PC-3 (cell line): ENCODE measurements at regions not wholly inside any gene's neighbourhood (a gene's known extent, or its start where the extent isn't known, plus 50 kb on each side); places are given as distances from the start of the nearest gene placed in this dataset.

Source experiments
- ATAC-seq: fragments of 200-7000 bp; cut with Tn5 transposase; 2 replicates; pipeline ENCODE4 v1.9.1; 2020; ENCODE audit warnings: mild to moderate bottlenecking, moderate library complexity
- BruUV-seq: library from RNA; stranded (reverse); fragments of 400-500 nt; replicated peaks from 2 replicates; lab custom pipeline; 2021; lab: Mats Ljungman, UMichigan
- CTCF ChIA-PET: fragments of 300-600 bp; sonication (Branson Sonifier 250); formaldehyde crosslinking; loops from one replicate; lab custom pipeline; 2022; ENCODE audit warnings: antibody characterized with exemption; lab: Charles Lee
- POLR2A ChIA-PET: fragments of 300-600 bp; sonication (Branson Sonifier 250); formaldehyde crosslinking; loops from one replicate; lab custom pipeline; 2022; ENCODE audit warnings: antibody characterized with exemption; ENCODE audit not compliant: unreplicated experiment; lab: Charles Lee
- DNase-seq: peaks from one replicate; pipeline ENCODE4 v3.0.0-alpha.2; 2015
- H2AFZ ChIP-seq: fragments of 300-600 bp; sonication (generic); 2 replicates; pipeline ENCODE4 v1.6.0; 2016; ENCODE audit warnings: antibody characterized with exemption, low read length
- H3F3A ChIP-seq: fragments of 300-600 bp; sonication (generic); one replicate; pipeline ENCODE4 v1.6.0; 2017; ENCODE audit warnings: antibody characterized with exemption, low read length, control low read depth, mild to moderate bottlenecking; ENCODE audit not compliant: unreplicated experiment
- H3K27ac ChIP-seq: fragments of 300-600 bp; sonication (generic); 2 replicates; pipeline ENCODE4 v1.5.1; 2016; ENCODE audit warnings: mild to moderate bottlenecking, low read length
- H3K27me3 ChIP-seq: fragments of 300-600 bp; sonication (generic); 2 replicates; pipeline ENCODE4 v1.6.1; 2016; ENCODE audit warnings: low read length, mixed read lengths
- H3K36me3 ChIP-seq: fragments of 300-600 bp; sonication (generic); 2 replicates; pipeline ENCODE4 v1.6.1; 2016; ENCODE audit warnings: low read depth, mixed run types, low read length, mixed read lengths
- H3K4me1 ChIP-seq: fragments of 300-600 bp; sonication (generic); 2 replicates; pipeline ENCODE4 v1.5.1; 2016; ENCODE audit warnings: low read length; ENCODE audit not compliant: insufficient read depth
- H3K4me2 ChIP-seq: fragments of 300-600 bp; sonication (generic); 2 replicates; pipeline ENCODE4 v1.6.0; 2016; ENCODE audit warnings: low read length
- H3K4me3 ChIP-seq: fragments of 300-600 bp; sonication (generic); 2 replicates; pipeline ENCODE4 v1.5.1; 2016; ENCODE audit warnings: mild to moderate bottlenecking, low read length, mixed read lengths
- H3K79me2 ChIP-seq: fragments of 300-600 bp; sonication (generic); 2 replicates; pipeline ENCODE4 v1.6.1; 2017; ENCODE audit warnings: low read length, mixed read lengths
- H3K9ac ChIP-seq: fragments of 300-600 bp; sonication (generic); 2 replicates; pipeline ENCODE4 v1.6.0; 2016; ENCODE audit warnings: mild to moderate bottlenecking, low read length
- H3K9me2 ChIP-seq: fragments of 300-600 bp; sonication (generic); replicated peaks from 2 replicates; pipeline ENCODE4 v1.6.1; 2016; ENCODE audit warnings: mixed run types, low read length, mixed read lengths
- H3K9me3 ChIP-seq: fragments of 300-600 bp; sonication (generic); 2 replicates; pipeline ENCODE4 v1.6.1; 2016; ENCODE audit warnings: low read length, mixed read lengths
- H4K20me1 ChIP-seq: fragments of 300-600 bp; sonication (generic); 2 replicates; pipeline ENCODE4 v1.6.1; 2016; ENCODE audit warnings: low read length, mixed read lengths
- EZH2 ChIP-seq: fragments of 300-600 bp; sonication (generic); IDR thresholded peaks from one replicate; pipeline ENCODE4 v1.6.1; 2017; ENCODE audit warnings: antibody characterized with exemption, mild to moderate bottlenecking, low read length; ENCODE audit not compliant: unreplicated experiment
- EZH2phosphoT487 ChIP-seq: fragments of 300-600 bp; sonication (generic); IDR thresholded peaks from 2 replicates; pipeline ENCODE4 v1.6.1; 2018; ENCODE audit warnings: mild to moderate bottlenecking, antibody characterized with exemption, low read length, borderline replicate concordance
- intact Hi-C: fragments of 100-400 bp; cut with micrococcal nuclease; formaldehyde crosslinking; loops from 2 replicates; pipeline ENCODE4 v1.9.0; 2023
- TF ChIP-seq, protein P1 (sequence below): fragments of 300-600 bp; sonication (generic); conservative IDR thresholded peaks from 2 replicates; pipeline ENCODE4 v1.5.1; 2017; ENCODE audit warnings: antibody characterized with exemption, low read depth, mild to moderate bottlenecking, low read length

DNA sequence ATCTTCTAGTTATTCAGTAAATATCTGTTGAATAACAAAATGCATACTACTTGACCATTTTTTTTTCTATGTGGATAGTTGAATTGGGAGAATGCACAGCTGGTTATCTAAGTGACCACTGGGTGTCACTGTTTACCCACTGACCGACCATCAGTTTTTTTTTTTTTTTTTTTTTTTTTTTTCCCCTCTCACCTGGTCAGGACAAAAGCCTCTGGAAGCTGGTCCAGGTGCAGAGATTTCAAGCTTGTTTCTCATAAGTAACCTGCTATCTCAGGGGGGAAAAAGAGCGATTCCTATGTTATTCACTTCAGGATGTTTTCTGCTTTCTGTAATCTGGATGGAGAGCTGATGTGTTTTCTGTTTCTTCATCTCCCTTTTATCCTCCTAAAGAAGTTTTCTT lies 256.0 kb downstream of the DCDC2C start:
- Histone ChIP-seq H3K4me2 (no peak overlapping the region), H3K4me3 (no peak overlapping the region), H3K4me1 (no peaks in the 10 kb centered on the region), H3K9ac (no peak overlapping the region), H3K27me3 (0 out of 2 replicates have a peak, but pooled peaks cover 4% of the 10 kb centered on the region), H3K79me2 (no peaks in the 10 kb centered on the region), H4K20me1 (no peaks in the 10 kb centered on the region), H2AFZ (no peak overlapping the region), H3K36me3 (no peaks in the 10 kb centered on the region), H3K9me3 (no peaks in the 10 kb centered on the region), H3K27ac (no peak overlapping the region), H3K9me2 (no peaks in the 10 kb centered on the region), H3F3A (no peaks in the 10 kb centered on the region)
- POLR2A ChIA-PET, result no interaction called here
- no TSS peak for BruUV-seq
- CTCF ChIA-PET, result interaction anchor here (0.6 kb wide), 2 partner anchors 17 to 63 kb away, joined by 6 to 7 read pairs; no protein-coding TSS in a partner anchor
- TF ChIP-seq, protein P1, sequence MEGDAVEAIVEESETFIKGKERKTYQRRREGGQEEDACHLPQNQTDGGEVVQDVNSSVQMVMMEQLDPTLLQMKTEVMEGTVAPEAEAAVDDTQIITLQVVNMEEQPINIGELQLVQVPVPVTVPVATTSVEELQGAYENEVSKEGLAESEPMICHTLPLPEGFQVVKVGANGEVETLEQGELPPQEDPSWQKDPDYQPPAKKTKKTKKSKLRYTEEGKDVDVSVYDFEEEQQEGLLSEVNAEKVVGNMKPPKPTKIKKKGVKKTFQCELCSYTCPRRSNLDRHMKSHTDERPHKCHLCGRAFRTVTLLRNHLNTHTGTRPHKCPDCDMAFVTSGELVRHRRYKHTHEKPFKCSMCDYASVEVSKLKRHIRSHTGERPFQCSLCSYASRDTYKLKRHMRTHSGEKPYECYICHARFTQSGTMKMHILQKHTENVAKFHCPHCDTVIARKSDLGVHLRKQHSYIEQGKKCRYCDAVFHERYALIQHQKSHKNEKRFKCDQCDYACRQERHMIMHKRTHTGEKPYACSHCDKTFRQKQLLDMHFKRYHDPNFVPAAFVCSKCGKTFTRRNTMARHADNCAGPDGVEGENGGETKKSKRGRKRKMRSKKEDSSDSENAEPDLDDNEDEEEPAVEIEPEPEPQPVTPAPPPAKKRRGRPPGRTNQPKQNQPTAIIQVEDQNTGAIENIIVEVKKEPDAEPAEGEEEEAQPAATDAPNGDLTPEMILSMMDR, result peak; percentile 84
- TF ChIP-seq EZH2, result no peak
- ATAC-seq (no peak), DNase-seq (peak; percentile 44)
- intact Hi-C loops, result no loop called here

DNA sequence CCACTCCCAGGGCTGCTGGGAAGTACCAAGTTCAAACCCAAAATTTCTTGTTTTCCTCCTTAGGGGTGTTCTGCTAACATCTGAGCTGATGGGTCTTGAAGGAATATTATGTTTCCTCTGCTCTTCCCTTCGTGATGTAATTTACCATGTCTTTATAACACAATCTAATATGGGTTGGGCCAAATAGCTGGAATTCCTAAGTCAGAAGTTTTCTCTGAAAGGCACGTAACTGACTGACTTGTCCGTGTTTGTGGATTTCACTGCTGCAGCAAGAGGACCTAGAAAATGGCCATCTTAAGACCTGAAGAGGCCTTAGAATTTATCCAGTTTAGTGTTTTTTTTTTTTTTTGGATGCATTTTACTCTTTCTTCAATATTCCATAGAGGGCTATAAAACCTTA lies 256.7 kb downstream of the DCDC2C start:
- intact Hi-C loops, result no loop called here
- TF ChIP-seq, protein P1, result no peak
- TF ChIP-seq EZH2 (no peak), EZH2phosphoT487 (no peak)
- no peaks in the 10 kb centered on the region for H3K79me2 ChIP-seq
- H3K27ac ChIP-seq, result no peak overlapping the region
- BruUV-seq, result no TSS peak
- H3K9me2 ChIP-seq, result no peaks in the 10 kb centered on the region
- H4K20me1 ChIP-seq, result no peaks in the 10 kb centered on the region
- no peaks in the 10 kb centered on the region for H3K4me1 ChIP-seq
- H3F3A ChIP-seq, result no peaks in the 10 kb centered on the region
- H3K4me2 ChIP-seq, result no peak overlapping the region
- DNase-seq (no peak), ATAC-seq (no peak)
- ChIA-PET CTCF (no interaction called here), POLR2A (no interaction called here)
- no peak overlapping the region for H3K9ac ChIP-seq
- no peaks in the 10 kb centered on the region for H3K9me3 ChIP-seq
- no peaks in the 10 kb centered on the region for H3K36me3 ChIP-seq
- H2AFZ ChIP-seq, result no peak overlapping the region
- H3K4me3 ChIP-seq, result no peak overlapping the region
- H3K27me3 ChIP-seq, result 0 out of 2 replicates have a peak, but pooled peaks cover 4% of the 10 kb centered on the region

DNA sequence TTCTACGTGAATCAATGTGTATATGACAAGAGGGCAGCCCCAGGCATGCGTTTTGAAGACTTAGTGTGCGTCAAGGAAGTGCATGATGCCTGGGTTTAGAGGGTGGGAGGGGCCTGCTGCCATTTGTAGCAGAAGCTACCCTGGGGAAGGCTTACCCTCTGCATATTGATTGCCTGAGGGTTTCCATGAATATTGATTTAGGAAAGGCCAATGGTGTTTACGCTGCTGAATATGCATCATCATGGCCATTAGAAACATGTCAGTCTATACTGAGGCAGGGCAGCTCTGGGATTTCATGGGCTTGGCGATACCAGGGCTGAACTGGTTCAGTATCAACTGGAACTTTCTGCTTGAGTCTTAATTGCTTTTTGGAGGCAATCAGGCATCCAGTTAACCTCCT lies 259.3 kb downstream of the DCDC2C start:
- Histone ChIP-seq H3K27ac (no peak overlapping the region), H4K20me1 (no peaks in the 10 kb centered on the region), H3K9me3 (no peaks in the 10 kb centered on the region), H3K4me1 (no peaks in the 10 kb centered on the region), H3K4me3 (no peak overlapping the region), H3K79me2 (no peaks in the 10 kb centered on the region), H2AFZ (no peak overlapping the region), H3K27me3 (0 out of 2 replicates have a peak, but pooled peaks cover 4% of the 10 kb centered on the region), H3F3A (no peaks in the 10 kb centered on the region), H3K9ac (no peak overlapping the region), H3K36me3 (no peaks in the 10 kb centered on the region), H3K9me2 (no peaks in the 10 kb centered on the region), H3K4me2 (no peak overlapping the region)
- ChIA-PET CTCF (no interaction called here), POLR2A (no interaction called here)
- intact Hi-C loops, result no loop called here
- DNase-seq, result no peak
- no peak for ATAC-seq
- TF ChIP-seq, protein P1, result no peak
- TF ChIP-seq EZH2 (no peak), EZH2phosphoT487 (no peak)
- no TSS peak for BruUV-seq
